HEK293 (cell line): ENCODE measurements at regions not wholly inside any gene's neighbourhood (a gene's known extent, or its start where the extent isn't known, plus 50 kb on each side); places are given as distances from the start of the nearest gene placed in this dataset.

Experiments used
- HOXA7 ChIP-seq: sonication (generic); formaldehyde crosslinking; IDR thresholded peaks from 2 replicates; pipeline ENCODE4 v1.8.1; 2022; ENCODE audit warnings: missing genetic modification reagents, borderline replicate concordance
- KLF1 ChIP-seq: fragments of 450-650 bp; formaldehyde crosslinking; IDR thresholded peaks from 2 replicates; pipeline ENCODE4 v1.5.1; 2016; ENCODE audit warnings: missing biosample characterization, missing genetic modification characterization
- TRIM28 ChIP-seq: IDR thresholded peaks from 2 replicates; pipeline ENCODE4 v1.6.1; 2011; ENCODE audit warnings: low read length, control low read depth, borderline replicate concordance
- ZNF423 ChIP-seq: fragments of 450-650 bp; formaldehyde crosslinking; IDR thresholded peaks from 2 replicates; pipeline ENCODE4 v1.5.1; 2016; ENCODE audit warnings: missing biosample characterization, missing genetic modification characterization
- ZNF707 ChIP-seq: fragments of 450-650 bp; formaldehyde crosslinking; IDR thresholded peaks from 2 replicates; pipeline ENCODE4 v1.5.1; 2016; ENCODE audit warnings: missing biosample characterization, missing genetic modification characterization
- TF ChIP-seq, protein P1 (sequence below): fragments of 450-650 bp; formaldehyde crosslinking; IDR thresholded peaks from 2 replicates; pipeline ENCODE4 v1.5.1; 2016; ENCODE audit warnings: missing biosample characterization, missing genetic modification characterization
- TF ChIP-seq, protein P2 (sequence below): fragments of 450-650 bp; formaldehyde crosslinking; IDR thresholded peaks from 2 replicates; pipeline ENCODE4 v1.5.1; 2016; ENCODE audit warnings: missing biosample characterization, missing genetic modification characterization

DNA sequence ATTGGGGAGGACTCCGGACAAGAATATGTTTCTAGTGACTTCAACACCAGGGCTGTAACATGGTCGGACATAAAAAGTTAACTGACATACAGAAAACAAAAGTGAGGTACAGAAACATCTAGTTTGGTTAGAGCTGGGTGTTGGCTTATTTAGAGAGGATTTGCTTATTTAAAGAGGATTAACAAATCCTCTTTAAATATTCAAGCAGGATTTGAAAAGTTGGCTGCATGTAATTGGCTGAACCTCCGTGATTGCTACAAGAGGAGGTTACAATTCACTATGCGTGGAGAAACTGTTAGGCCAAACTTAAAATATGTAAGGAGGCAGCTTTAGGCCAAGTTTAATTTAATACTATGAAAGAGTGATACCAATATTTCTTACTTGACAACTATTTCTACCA, 2707.4 kb downstream of the ARAP2 start:
- TF ChIP-seq ZNF707 (tag by site-specific recombination) (no peak), HOXA7 (no peak), KLF1 (tag by site-specific recombination) (no peak), TRIM28 (no peak), ZNF423 (tag by site-specific recombination) (no peak)
- TF ChIP-seq, protein P1, sequence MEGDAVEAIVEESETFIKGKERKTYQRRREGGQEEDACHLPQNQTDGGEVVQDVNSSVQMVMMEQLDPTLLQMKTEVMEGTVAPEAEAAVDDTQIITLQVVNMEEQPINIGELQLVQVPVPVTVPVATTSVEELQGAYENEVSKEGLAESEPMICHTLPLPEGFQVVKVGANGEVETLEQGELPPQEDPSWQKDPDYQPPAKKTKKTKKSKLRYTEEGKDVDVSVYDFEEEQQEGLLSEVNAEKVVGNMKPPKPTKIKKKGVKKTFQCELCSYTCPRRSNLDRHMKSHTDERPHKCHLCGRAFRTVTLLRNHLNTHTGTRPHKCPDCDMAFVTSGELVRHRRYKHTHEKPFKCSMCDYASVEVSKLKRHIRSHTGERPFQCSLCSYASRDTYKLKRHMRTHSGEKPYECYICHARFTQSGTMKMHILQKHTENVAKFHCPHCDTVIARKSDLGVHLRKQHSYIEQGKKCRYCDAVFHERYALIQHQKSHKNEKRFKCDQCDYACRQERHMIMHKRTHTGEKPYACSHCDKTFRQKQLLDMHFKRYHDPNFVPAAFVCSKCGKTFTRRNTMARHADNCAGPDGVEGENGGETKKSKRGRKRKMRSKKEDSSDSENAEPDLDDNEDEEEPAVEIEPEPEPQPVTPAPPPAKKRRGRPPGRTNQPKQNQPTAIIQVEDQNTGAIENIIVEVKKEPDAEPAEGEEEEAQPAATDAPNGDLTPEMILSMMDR = no peak
- TF ChIP-seq, protein P2, sequence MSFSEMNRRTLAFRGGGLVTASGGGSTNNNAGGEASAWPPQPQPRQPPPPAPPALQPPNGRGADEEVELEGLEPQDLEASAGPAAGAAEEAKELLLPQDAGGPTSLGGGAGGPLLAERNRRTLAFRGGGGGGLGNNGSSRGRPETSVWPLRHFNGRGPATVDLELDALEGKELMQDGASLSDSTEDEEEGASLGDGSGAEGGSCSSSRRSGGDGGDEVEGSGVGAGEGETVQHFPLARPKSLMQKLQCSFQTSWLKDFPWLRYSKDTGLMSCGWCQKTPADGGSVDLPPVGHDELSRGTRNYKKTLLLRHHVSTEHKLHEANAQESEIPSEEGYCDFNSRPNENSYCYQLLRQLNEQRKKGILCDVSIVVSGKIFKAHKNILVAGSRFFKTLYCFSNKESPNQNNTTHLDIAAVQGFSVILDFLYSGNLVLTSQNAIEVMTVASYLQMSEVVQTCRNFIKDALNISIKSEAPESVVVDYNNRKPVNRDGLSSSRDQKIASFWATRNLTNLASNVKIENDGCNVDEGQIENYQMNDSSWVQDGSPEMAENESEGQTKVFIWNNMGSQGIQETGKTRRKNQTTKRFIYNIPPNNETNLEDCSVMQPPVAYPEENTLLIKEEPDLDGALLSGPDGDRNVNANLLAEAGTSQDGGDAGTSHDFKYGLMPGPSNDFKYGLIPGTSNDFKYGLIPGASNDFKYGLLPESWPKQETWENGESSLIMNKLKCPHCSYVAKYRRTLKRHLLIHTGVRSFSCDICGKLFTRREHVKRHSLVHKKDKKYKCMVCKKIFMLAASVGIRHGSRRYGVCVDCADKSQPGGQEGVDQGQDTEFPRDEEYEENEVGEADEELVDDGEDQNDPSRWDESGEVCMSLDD (tag by site-specific recombination) = no peak
